BJ (cell line): ENCODE measurements at regions not wholly inside any gene's neighbourhood (a gene's known extent, or its start where the extent isn't known, plus 50 kb on each side); places are given as distances from the start of the nearest gene placed in this dataset.

ENCODE experiments used
- CTCF ChIA-PET: fragments of 350-600 bp; formaldehyde crosslinking; extraction: SDS; loops from one replicate; lab custom pipeline; 2021; ENCODE audit warnings: antibody characterized with exemption, inconsistent platforms; lab: Yijun Ruan, JAX
- POLR2A ChIA-PET: fragments of 300-600 bp; sonication (Branson Sonifier 250); formaldehyde crosslinking; extraction: SDS; loops from one replicate; lab custom pipeline; 2021; ENCODE audit warnings: antibody characterized with exemption; lab: Charles Lee
- DNase-seq: peaks from one replicate; pipeline ENCODE4 v3.0.0-alpha.2; 2011; ENCODE audit warnings: low read depth
- H3K27me3 ChIP-seq: 2 replicates; pipeline ENCODE4 v1.6.0; 2011; ENCODE audit warnings: low read length; ENCODE audit not compliant: control insufficient read depth, insufficient read depth
- H3K36me3 ChIP-seq: 2 replicates; pipeline ENCODE4 v1.5.1; 2011; ENCODE audit warnings: low read length; ENCODE audit not compliant: control insufficient read depth, insufficient read depth
- H3K4me3 ChIP-seq: 2 replicates; pipeline ENCODE4 v1.5.1; 2011; ENCODE audit warnings: low read depth, mild to moderate bottlenecking, control low read depth, low read length
- TF ChIP-seq, protein P1 (sequence below): IDR thresholded peaks from 2 replicates; pipeline ENCODE4 v1.5.1; 2011; ENCODE audit warnings: low read depth, mild to moderate bottlenecking, control low read depth, inconsistent platforms, low read length, moderate library complexity; ENCODE audit not compliant: insufficient read depth

GRCh38 chr1:244113532-244114320 lies 62.6 kb downstream of the ZBTB18 start:
- no peaks in the 10 kb centered on the region for H3K27me3 ChIP-seq
- DNase-seq: peak; percentile 89
- TF ChIP-seq, protein P1, sequence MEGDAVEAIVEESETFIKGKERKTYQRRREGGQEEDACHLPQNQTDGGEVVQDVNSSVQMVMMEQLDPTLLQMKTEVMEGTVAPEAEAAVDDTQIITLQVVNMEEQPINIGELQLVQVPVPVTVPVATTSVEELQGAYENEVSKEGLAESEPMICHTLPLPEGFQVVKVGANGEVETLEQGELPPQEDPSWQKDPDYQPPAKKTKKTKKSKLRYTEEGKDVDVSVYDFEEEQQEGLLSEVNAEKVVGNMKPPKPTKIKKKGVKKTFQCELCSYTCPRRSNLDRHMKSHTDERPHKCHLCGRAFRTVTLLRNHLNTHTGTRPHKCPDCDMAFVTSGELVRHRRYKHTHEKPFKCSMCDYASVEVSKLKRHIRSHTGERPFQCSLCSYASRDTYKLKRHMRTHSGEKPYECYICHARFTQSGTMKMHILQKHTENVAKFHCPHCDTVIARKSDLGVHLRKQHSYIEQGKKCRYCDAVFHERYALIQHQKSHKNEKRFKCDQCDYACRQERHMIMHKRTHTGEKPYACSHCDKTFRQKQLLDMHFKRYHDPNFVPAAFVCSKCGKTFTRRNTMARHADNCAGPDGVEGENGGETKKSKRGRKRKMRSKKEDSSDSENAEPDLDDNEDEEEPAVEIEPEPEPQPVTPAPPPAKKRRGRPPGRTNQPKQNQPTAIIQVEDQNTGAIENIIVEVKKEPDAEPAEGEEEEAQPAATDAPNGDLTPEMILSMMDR: no peak
- H3K4me3 ChIP-seq: no peak overlapping the region
- CTCF ChIA-PET: interaction anchor here (1.3 kb wide), 1 partner anchor 20 kb away, joined by 3 read pairs; no protein-coding TSS in a partner anchor
- POLR2A ChIA-PET: no interaction called here
- no peaks in the 10 kb centered on the region for H3K36me3 ChIP-seq

- ChIA-PET CTCF (interaction anchor here (1.3 kb wide), 1 partner anchor 19 kb away, joined by 3 read pairs; no protein-coding TSS in a partner anchor), POLR2A (no interaction called here)
- TF ChIP-seq, protein P1: no peak
- no peak for DNase-seq
- Histone ChIP-seq H3K36me3 (no peaks in the 10 kb centered on the region), H3K4me3 (no peak overlapping the region), H3K27me3 (no peaks in the 10 kb centered on the region)
Measured at GRCh38 chr1:244114892-244115291, 63.8 kb downstream of the ZBTB18 start.

- DNase-seq: no peak
- ChIA-PET POLR2A (interaction anchor here (0.6 kb wide), 1 partner anchor 95 kb away, joined by 7 read pairs; no protein-coding TSS in a partner anchor), CTCF (no interaction called here)
- Histone ChIP-seq H3K4me3 (no peak overlapping the region), H3K36me3 (no peaks in the 10 kb centered on the region), H3K27me3 (no peaks in the 10 kb centered on the region)
- TF ChIP-seq, protein P1: no peak
Measured at GRCh38 chr1:244116946-244117345, 65.9 kb downstream of the ZBTB18 start.

GRCh38 chr1:244118109-244118761 lies 67.2 kb downstream of the ZBTB18 start:
- CTCF ChIA-PET: no interaction called here

More at GRCh38 chr1:244118109-244118761, 67.2 kb downstream of the ZBTB18 start:
- H3K36me3 ChIP-seq: no peaks in the 10 kb centered on the region
- H3K27me3 ChIP-seq: no peaks in the 10 kb centered on the region
- no peak for DNase-seq
- H3K4me3 ChIP-seq: no peak overlapping the region
- POLR2A ChIA-PET: no interaction called here
- TF ChIP-seq, protein P1: no peak
